ENCODE measurements at regions not wholly inside any gene's neighbourhood (a gene's known extent, or its start where the extent isn't known, plus 50 kb on each side); places are given as distances from the start of the nearest gene placed in this dataset.
A peak's percentile ranks its signal among the peaks of the same experiment; 100 is the strongest.

GRCh38 chr2:189305291-189305943 is 125.9 kb upstream of the COL5A2 start:
- WGBS, result 91% methylated on average over 3 of the region's 3 CpGs
- Histone ChIP-seq H3K9ac (ENCODE audit: low read depth in 1 of 2, low read length in 2 of 2) (no peak overlapping the region), H3K4me1 (ENCODE audit: control insufficient read depth in 4 of 4, insufficient read depth in 4 of 4, low read length in 3 of 4) (peaks cover 0 to 6% (median 0%) of the 10 kb centered on the region in 4 donors), H3K9me3 (ENCODE audit: control insufficient read depth in 4 of 4, low read length in 3 of 4) (no peaks in the 10 kb centered on the region), H3K4me3 (ENCODE audit: low read depth in 1 of 3, low read length in 3 of 3) (no peak overlapping the region), H3K27me3 (ENCODE audit: control insufficient read depth in 4 of 4, insufficient read depth in 4 of 4, low read length in 3 of 4) (no peaks in the 10 kb centered on the region), H3K27ac (ENCODE audit: low read depth in 1 of 2, low read length in 2 of 2) (no peak overlapping the region), H3K36me3 (ENCODE audit: control insufficient read depth in 4 of 4, insufficient read depth in 3 of 4, low read depth in 1 of 4, low read length in 3 of 4) (no peaks in the 10 kb centered on the region)
- TF ChIP-seq NR2F2 (IDR thresholded peaks at IDR 0.05), result no peak
- no peak for TF ChIP-seq ATF3 (IDR thresholded peaks at IDR 0.05)
- no peak for TF ChIP-seq CTCF (IDR thresholded peaks at IDR 0.05; ENCODE audit: low read depth, low read length, missing input control)
- TF ChIP-seq RXRA (IDR thresholded peaks at IDR 0.05), result no peak
- TF ChIP-seq YY1 (IDR thresholded peaks at IDR 0.05), result no peak
- DNase-seq (ENCODE audit: low spot score), result no peak

- Histone ChIP-seq H3K27me3 (ENCODE audit: control insufficient read depth in 4 of 4, insufficient read depth in 4 of 4, low read length in 3 of 4) (no peaks in the 10 kb centered on the region), H3K27ac (ENCODE audit: low read depth in 1 of 2, low read length in 2 of 2) (no peak overlapping the region), H3K36me3 (ENCODE audit: control insufficient read depth in 4 of 4, insufficient read depth in 3 of 4, low read depth in 1 of 4, low read length in 3 of 4) (no peaks in the 10 kb centered on the region), H3K9me3 (ENCODE audit: control insufficient read depth in 4 of 4, low read length in 3 of 4) (no peaks in the 10 kb centered on the region), H3K9ac (ENCODE audit: low read depth in 1 of 2, low read length in 2 of 2) (no peak overlapping the region), H3K4me3 (ENCODE audit: low read depth in 1 of 3, low read length in 3 of 3) (no peak overlapping the region), H3K4me1 (ENCODE audit: control insufficient read depth in 4 of 4, insufficient read depth in 4 of 4, low read length in 3 of 4) (peaks cover 0 to 6% (median 0%) of the 10 kb centered on the region in 4 donors)
- no peak for DNase-seq (ENCODE audit: low spot score)
- TF ChIP-seq REST (IDR thresholded peaks at IDR 0.05), result no peak
- TF ChIP-seq NR2F2 (IDR thresholded peaks at IDR 0.05), result no peak
- TF ChIP-seq FOXA2 (IDR thresholded peaks at IDR 0.05), result no peak
- TF ChIP-seq YY1 (IDR thresholded peaks at IDR 0.05), result no peak
- TF ChIP-seq CTCF (IDR thresholded peaks at IDR 0.05; ENCODE audit: low read depth, low read length, missing input control), result no peak
- no peak for TF ChIP-seq RXRA (IDR thresholded peaks at IDR 0.05)
- no peak for TF ChIP-seq FOXA1 (IDR thresholded peaks at IDR 0.05)
- TF ChIP-seq HNF4G (IDR thresholded peaks at IDR 0.05), result peak; percentile 26
- TF ChIP-seq TAF1 (conservative IDR thresholded peaks at IDR 0.05), result no peak
- no peak for TF ChIP-seq GABPA (IDR thresholded peaks at IDR 0.05 in 1 of 2, conservative IDR thresholded peaks at IDR 0.05 in 1 of 2)
- TF ChIP-seq HNF4A (conservative IDR thresholded peaks at IDR 0.05), result peak; percentile 63 to 76
- no peak for TF ChIP-seq JUND (IDR thresholded peaks at IDR 0.05)
- TF ChIP-seq, protein P1, sequence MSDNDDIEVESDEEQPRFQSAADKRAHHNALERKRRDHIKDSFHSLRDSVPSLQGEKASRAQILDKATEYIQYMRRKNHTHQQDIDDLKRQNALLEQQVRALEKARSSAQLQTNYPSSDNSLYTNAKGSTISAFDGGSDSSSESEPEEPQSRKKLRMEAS (IDR thresholded peaks at IDR 0.05), result no peak
- TF ChIP-seq EGR1 (IDR thresholded peaks at IDR 0.05; ENCODE audit: low read depth in 2 of 2), result no peak
- peak; percentile 22 for TF ChIP-seq SP1 (IDR thresholded peaks at IDR 0.05)
- peak in 1 of 2 donors; percentile 6 for TF ChIP-seq RAD21 (IDR thresholded peaks at IDR 0.05)
- TF ChIP-seq ATF3 (IDR thresholded peaks at IDR 0.05), result no peak
- WGBS, result 40% methylated on average over 2 of the region's 2 CpGs
These were observed 127.0 kb upstream of the COL5A2 start for GRCh38 chr2:189306525-189306924.

All from liver (tissue), 8 donors.